Neuronal stem cell (in vitro differentiated cells): ENCODE measurements at regions not wholly inside any gene's neighbourhood (a gene's known extent, or its start where the extent isn't known, plus 50 kb on each side); places are given as distances from the start of the nearest gene placed in this dataset.
A peak's percentile ranks its signal among the peaks of the same experiment; 100 is the strongest.

Source experiments
- DNase-seq: peaks from one replicate; pipeline ENCODE4 v3.0.0-alpha.2; 2013; ENCODE audit warnings: low spot score
- H2AFZ ChIP-seq: one replicate; pipeline ENCODE4 v1.6.1; 2013; ENCODE audit warnings: mild to moderate bottlenecking, low read length, inconsistent platforms
- H2AK5ac ChIP-seq: 2 replicates; pipeline ENCODE4 v1.6.1; 2013; ENCODE audit warnings: low read depth, mild to moderate bottlenecking, inconsistent platforms, low read length, moderate library complexity, mixed read lengths
- H2BK120ac ChIP-seq: 2 replicates; pipeline ENCODE4 v1.6.1; 2013; ENCODE audit warnings: low read depth, mild to moderate bottlenecking, inconsistent platforms, low read length, moderate library complexity, mixed read lengths
- H2BK12ac ChIP-seq: one replicate; pipeline ENCODE4 v1.6.1; 2013; ENCODE audit warnings: low read length, inconsistent platforms
- H2BK15ac ChIP-seq: 2 replicates; pipeline ENCODE4 v1.6.1; 2013; ENCODE audit warnings: mild to moderate bottlenecking, low read length, inconsistent platforms, mixed read lengths
- H2BK5ac ChIP-seq: one replicate; pipeline ENCODE4 v1.6.1; 2013; ENCODE audit warnings: inconsistent platforms, mild to moderate bottlenecking, low read length, moderate library complexity
- H3K14ac ChIP-seq: one replicate; pipeline ENCODE4 v1.6.1; 2013; ENCODE audit warnings: low read length, inconsistent platforms
- H3K18ac ChIP-seq: 2 replicates; pipeline ENCODE4 v1.6.1; 2013; ENCODE audit warnings: low read length, inconsistent platforms
- H3K23ac ChIP-seq: 2 replicates; pipeline ENCODE4 v1.6.1; 2013; ENCODE audit warnings: low read depth, mild to moderate bottlenecking, mixed read lengths, low read length, inconsistent platforms; ENCODE audit not compliant: poor library complexity
- H3K27ac ChIP-seq: replicated peaks from 3 replicates; pipeline ENCODE4 v1.5.1; 2013; ENCODE audit warnings: low read length, inconsistent platforms
- H3K27me3 ChIP-seq, 3 experiments: 2 replicates each; pipeline ENCODE4 v1.6.1; 2013; ENCODE audit warnings: low read length in 3 of 3, mild to moderate bottlenecking in 2 of 3, inconsistent platforms in 1 of 3, low read depth in 1 of 3, mixed read lengths in 1 of 3, moderate library complexity in 1 of 3; ENCODE audit not compliant: control insufficient read depth in 3 of 3, insufficient read depth in 3 of 3
- H3K36me3 ChIP-seq, 2 donors: replicated peaks in 1 of 2; 2 replicates each; pipeline ENCODE4 v1.6.1; 2013; ENCODE audit warnings: low read length in 2 of 2; ENCODE audit not compliant: control insufficient read depth in 2 of 2, insufficient read depth in 2 of 2
- H3K4ac ChIP-seq: 2 replicates; pipeline ENCODE4 v1.6.1; 2013; ENCODE audit warnings: inconsistent platforms, mild to moderate bottlenecking, low read length, moderate library complexity
- H3K4me1 ChIP-seq, 2 donors: 1 replicate in 1 of 2; 2 replicates in 1 of 2; pipeline ENCODE4 v1.6.1; 2013; ENCODE audit warnings: low read length in 2 of 2, low read depth in 1 of 2; ENCODE audit not compliant: control insufficient read depth in 2 of 2, insufficient read depth in 1 of 2
- H3K4me2 ChIP-seq: one replicate; pipeline ENCODE4 v1.6.1; 2013; ENCODE audit warnings: mild to moderate bottlenecking, low read length, inconsistent platforms; ENCODE audit not compliant: insufficient read depth, poor library complexity, severe bottlenecking
- H3K4me3 ChIP-seq, 2 donors: 2 replicates each; pipeline ENCODE4 v1.5.1; 2013; ENCODE audit warnings: low read length in 2 of 2, mild to moderate bottlenecking in 2 of 2, inconsistent platforms in 1 of 2, moderate library complexity in 1 of 2
- H3K79me1 ChIP-seq: one replicate; pipeline ENCODE4 v1.6.1; 2013; ENCODE audit warnings: low read depth, mild to moderate bottlenecking, inconsistent platforms, low read length, moderate library complexity
- H3K9ac ChIP-seq: one replicate; pipeline ENCODE4 v1.6.1; 2013; ENCODE audit warnings: mild to moderate bottlenecking, low read depth, low read length, inconsistent platforms; ENCODE audit not compliant: poor library complexity
- H3K9me3 ChIP-seq, 2 donors: replicated peaks in 1 of 2; 2 replicates each; pipeline versions ENCODE3 to v1.6.1; 2013; ENCODE audit warnings: low read length in 2 of 2, mild to moderate bottlenecking in 2 of 2, inconsistent platforms in 1 of 2, low read depth in 1 of 2, mixed read lengths in 1 of 2, moderate library complexity in 1 of 2; ENCODE audit not compliant: control insufficient read depth in 2 of 2, insufficient read depth in 1 of 2
- H4K8ac ChIP-seq: one replicate; pipeline ENCODE4 v1.6.1; 2013; ENCODE audit warnings: low read depth, mild to moderate bottlenecking, inconsistent platforms, low read length, moderate library complexity
- H4K91ac ChIP-seq: one replicate; pipeline ENCODE4 v1.6.1; 2013; ENCODE audit warnings: low read length, low read depth, mild to moderate bottlenecking, inconsistent platforms; ENCODE audit not compliant: poor library complexity
- WGBS, 2 donors: extraction: QIAGEN DNeasy Blood & Tissue Kit; methylation state at CpG; one replicate each; pipeline ENCODE4 v1.1.7; 2013; ENCODE audit warnings: missing lambda C conversion rate in 2 of 2, mixed read lengths in 1 of 2; ENCODE audit not compliant: insufficient read length in 2 of 2, insufficient replicate concordance in 1 of 2; ENCODE audit errors: extremely low coverage in 2 of 2; 5-methylcytosine and 5-hydroxymethylcytosine counted together

DNA sequence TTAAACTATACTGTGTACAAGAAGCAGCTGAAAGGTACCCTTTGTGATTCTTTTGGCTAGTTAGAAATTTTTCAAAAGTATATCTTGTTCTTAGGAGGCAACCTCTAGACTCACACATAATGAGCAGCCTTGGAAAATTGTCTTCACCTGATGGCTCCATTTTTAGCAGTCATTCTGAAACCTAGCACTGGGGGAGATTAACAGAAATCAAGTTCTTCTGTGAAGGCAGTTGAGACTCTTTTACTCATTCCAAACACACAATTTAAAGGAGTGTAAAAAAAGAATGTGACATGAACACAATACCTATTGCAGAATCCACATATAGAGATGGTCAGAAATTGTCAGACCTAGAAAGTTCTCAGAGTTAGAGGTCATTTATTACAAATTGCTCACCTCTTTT, 197.7 kb downstream of the UBE2E3 start:
- Histone ChIP-seq H3K23ac (no peak overlapping the region), H4K8ac (no peak overlapping the region), H3K4me2 (no peak overlapping the region), H3K9me3 (no peaks in the 10 kb centered on the region), H3K4me3 (no peak overlapping the region), H2AK5ac (no peak overlapping the region), H3K27me3 (no peaks in the 10 kb centered on the region), H3K27ac (no peak overlapping the region), H3K18ac (no peak overlapping the region), H2BK12ac (no peak overlapping the region), H3K4ac (no peak overlapping the region), H2BK120ac (no peak overlapping the region), H3K4me1 (no peaks in the 10 kb centered on the region), H3K9ac (no peak overlapping the region), H2BK5ac (no peak overlapping the region), H2AFZ (no peak overlapping the region), H2BK15ac (no peak overlapping the region), H3K14ac (no peak overlapping the region), H3K79me1 (no peaks in the 10 kb centered on the region), H3K36me3 (no peaks in the 10 kb centered on the region), H4K91ac (no peak overlapping the region)
- no peak for DNase-seq

DNA sequence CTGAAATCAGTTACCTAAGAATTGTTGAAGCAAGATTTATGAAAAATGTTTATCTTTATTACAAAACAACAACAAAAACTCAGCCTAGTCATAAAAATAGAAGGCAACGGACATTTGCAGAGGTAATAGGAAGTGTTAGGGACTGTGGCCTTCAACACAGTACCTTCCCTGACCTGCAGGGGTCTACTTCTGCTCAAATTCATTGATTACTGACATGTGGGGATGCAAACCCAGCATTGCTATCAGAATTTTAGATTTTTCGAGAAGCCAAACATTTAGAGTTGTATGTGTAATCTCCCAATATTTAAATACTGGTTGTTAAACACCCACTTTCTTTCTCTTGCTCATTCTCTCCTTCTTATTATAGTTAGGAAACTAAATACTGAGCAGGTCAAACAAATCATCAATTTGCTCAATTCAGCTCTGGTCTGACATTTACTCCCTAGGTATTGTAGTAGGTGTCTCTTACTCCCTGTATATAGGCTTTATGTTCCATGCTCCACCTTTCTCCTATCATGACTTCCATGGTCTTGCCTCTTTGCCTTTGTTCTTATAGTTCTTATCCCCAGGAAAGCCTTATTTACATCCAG, 198.5 kb downstream of the UBE2E3 start:
- WGBS, 2 donors: no CpG with 5 or more reads among the region's 2 CpGs
- Histone ChIP-seq H2BK12ac (no peak overlapping the region), H2BK5ac (no peak overlapping the region), H4K91ac (no peak overlapping the region), H2AK5ac (no peak overlapping the region), H3K4me1 (no peaks in the 10 kb centered on the region), H2BK120ac (no peak overlapping the region), H3K23ac (no peak overlapping the region), H3K14ac (no peak overlapping the region), H3K79me1 (no peaks in the 10 kb centered on the region), H3K4ac (no peak overlapping the region), H3K36me3 (no peaks in the 10 kb centered on the region), H3K27me3 (no peaks in the 10 kb centered on the region), H3K27ac (no peak overlapping the region), H3K4me3 (no peak overlapping the region), H4K8ac (no peak overlapping the region), H3K9me3 (no peaks in the 10 kb centered on the region), H3K9ac (no peak overlapping the region), H2AFZ (no peak overlapping the region), H2BK15ac (no peak overlapping the region), H3K4me2 (no peak overlapping the region), H3K18ac (no peak overlapping the region)
- no peak for DNase-seq

DNA sequence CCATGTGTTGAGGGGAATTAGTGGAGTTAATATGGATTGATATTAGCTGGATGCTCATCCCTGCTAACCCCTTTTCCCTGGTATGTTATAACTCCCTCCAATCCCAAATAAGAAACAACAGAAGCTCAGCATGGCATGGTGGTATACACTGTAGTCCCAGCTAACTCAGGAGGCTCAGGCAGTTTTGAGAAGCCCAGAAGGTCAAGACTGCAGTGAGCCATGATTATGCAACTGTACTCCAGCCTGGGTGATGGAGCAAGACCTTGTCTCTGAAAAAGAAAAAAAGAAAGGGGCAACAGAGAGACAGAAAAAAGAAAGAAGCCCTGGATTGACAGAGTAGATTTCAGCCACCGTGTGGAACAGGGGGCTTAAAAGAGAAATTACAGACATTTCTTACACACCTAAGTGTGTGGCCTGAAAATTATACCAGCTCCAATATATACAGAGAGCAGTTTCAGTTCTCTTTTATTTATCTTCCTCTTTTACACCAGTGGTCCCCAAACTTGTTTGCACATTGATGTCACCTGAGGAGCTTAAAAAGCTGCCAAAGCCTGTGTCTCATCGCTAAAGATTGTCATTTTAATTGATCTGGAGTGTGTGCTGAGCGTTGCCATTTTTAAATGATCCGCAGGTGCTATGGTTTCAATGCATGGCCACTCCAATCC, 203.6 kb downstream of the UBE2E3 start:
- H3K23ac ChIP-seq: no peak overlapping the region
- H3K4ac ChIP-seq: no peak overlapping the region
- no peaks in the 10 kb centered on the region for H3K27me3 ChIP-seq
- peaks cover 0 to 1% of the 10 kb centered on the region in 2 donors for H3K4me1 ChIP-seq
- no peak overlapping the region for H4K8ac ChIP-seq
- H3K79me1 ChIP-seq: no peaks in the 10 kb centered on the region
- H3K36me3 ChIP-seq: no peaks in the 10 kb centered on the region
- H3K18ac ChIP-seq: no peak overlapping the region
- no peak overlapping the region for H2BK120ac ChIP-seq
- H2BK12ac ChIP-seq: no peak overlapping the region
- no peak overlapping the region for H3K14ac ChIP-seq
- no peak overlapping the region for H3K9ac ChIP-seq
- no peak overlapping the region for H3K4me2 ChIP-seq
- no peak overlapping the region for H2BK15ac ChIP-seq
- no peak overlapping the region for H2AFZ ChIP-seq
- H3K4me3 ChIP-seq: no peak overlapping the region
- H3K27ac ChIP-seq: no peak overlapping the region
- H2AK5ac ChIP-seq: no peak overlapping the region
- no peak overlapping the region for H4K91ac ChIP-seq
- DNase-seq: no peak
- no peaks in the 10 kb centered on the region for H3K9me3 ChIP-seq
- no CpG with 5 or more reads among the region's 4 CpGs for WGBS, 2 donors
- no peak overlapping the region for H2BK5ac ChIP-seq

DNA sequence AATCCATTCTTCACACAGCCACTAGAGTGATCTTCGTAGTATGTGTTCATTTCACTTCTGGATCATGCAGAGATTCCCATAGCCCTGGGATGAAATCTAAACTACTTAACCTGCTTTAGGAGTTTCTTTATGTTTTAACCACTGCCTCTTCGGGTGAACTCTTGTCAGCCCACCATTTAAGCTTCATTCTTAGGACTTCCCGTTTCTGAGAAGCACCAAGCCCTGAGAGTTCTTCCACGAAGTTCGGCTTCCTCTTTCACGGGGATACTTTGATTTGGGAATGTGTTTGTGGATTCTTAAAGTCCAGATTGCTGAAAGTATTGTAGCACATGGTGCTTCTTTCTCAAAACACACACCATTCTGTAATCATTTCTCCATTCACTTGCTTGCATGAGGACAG, 205.0 kb downstream of the UBE2E3 start:
- Histone ChIP-seq H3K14ac (no peak overlapping the region), H2BK15ac (no peak overlapping the region), H3K4me2 (no peak overlapping the region), H2AFZ (peak overlapping the region; percentile 3), H3K9me3 (no peaks in the 10 kb centered on the region), H4K8ac (no peak overlapping the region), H3K36me3 (no peaks in the 10 kb centered on the region), H2BK120ac (no peak overlapping the region), H3K27ac (no peak overlapping the region), H3K27me3 (no peaks in the 10 kb centered on the region), H2BK5ac (no peak overlapping the region), H4K91ac (no peak overlapping the region), H3K9ac (no peak overlapping the region), H3K4me3 (no peak overlapping the region), H3K4me1 (peaks cover 0 to 1% of the 10 kb centered on the region in 2 donors), H3K18ac (no peak overlapping the region), H3K23ac (no peak overlapping the region), H3K4ac (no peak overlapping the region), H3K79me1 (no peaks in the 10 kb centered on the region), H2AK5ac (no peak overlapping the region), H2BK12ac (no peak overlapping the region)
- WGBS, 2 donors: no CpG with 5 or more reads among the region's 6 CpGs
- no peak for DNase-seq
